Lower leg skin (tissue), 3 donors: ENCODE measurements at regions not wholly inside any gene's neighbourhood (a gene's known extent, or its start where the extent isn't known, plus 50 kb on each side); places are given as distances from the start of the nearest gene placed in this dataset.

Source experiments
- CTCF ChIP-seq, 3 donors: fragments of 450-650 bp; IDR thresholded peaks; one replicate each; pipeline ENCODE4 v1.5.1; 2016; ENCODE audit warnings: antibody characterized with exemption in 3 of 3, mild to moderate bottlenecking in 3 of 3, moderate library complexity in 2 of 3
- POLR2A ChIP-seq, 2 donors: fragments of 450-650 bp; IDR thresholded peaks; one replicate each; pipeline ENCODE4 v1.6.1; 2016 to 2017; ENCODE audit warnings: antibody characterized with exemption in 2 of 2, mild to moderate bottlenecking in 1 of 2, moderate library complexity in 1 of 2

GRCh38 chr2:9108210-9108967 is 98.2 kb upstream of the ASAP2 start:
- TF ChIP-seq CTCF (IDR thresholded peaks at IDR 0.05) (no peak), POLR2A (IDR thresholded peaks at IDR 0.05) (no peak)
